SU-DHL-6 (cell line): ENCODE measurements at regions not wholly inside any gene's neighbourhood (a gene's known extent, or its start where the extent isn't known, plus 50 kb on each side); places are given as distances from the start of the nearest gene placed in this dataset.

Experiments
- H2AFZ ChIP-seq: fragments of 200-600 bp; sonication (generic); 2 replicates; pipeline ENCODE4 v1.6.1; 2014; ENCODE audit warnings: low read depth, mild to moderate bottlenecking, moderate library complexity, mixed read lengths, antibody characterized with exemption, low read length; ENCODE audit not compliant: severe bottlenecking
- H3F3A ChIP-seq: fragments of 200-600 bp; shearing (Covaris generic); 2 replicates; pipeline ENCODE4 v1.6.0; 2016; ENCODE audit warnings: antibody characterized with exemption, mild to moderate bottlenecking; ENCODE audit not compliant: insufficient read depth
- H3K27ac ChIP-seq: fragments of 200-600 bp; sonication (generic); 2 replicates; pipeline ENCODE4 v1.5.1; 2016; ENCODE audit warnings: low read depth, mild to moderate bottlenecking, low read length, moderate library complexity, mixed read lengths
- H3K27me3 ChIP-seq: fragments of 200-600 bp; sonication (generic), shearing (Covaris generic); 2 replicates; pipeline ENCODE4 v1.6.0; 2014; ENCODE audit warnings: mild to moderate bottlenecking, low read length
- H3K36me3 ChIP-seq: fragments of 200-600 bp; sonication (generic); 2 replicates; pipeline ENCODE4 v1.6.1; 2014; ENCODE audit warnings: mild to moderate bottlenecking, low read length, mixed read lengths
- H3K4me2 ChIP-seq: fragments of 300-600, 200-600 bp; shearing (Covaris generic), sonication (generic); 2 replicates; pipeline ENCODE4 v1.6.0; 2014; ENCODE audit warnings: low read length, low read depth, mild to moderate bottlenecking; ENCODE audit not compliant: poor library complexity, severe bottlenecking
- H3K4me3 ChIP-seq: fragments of 200-600 bp; sonication (generic); 2 replicates; pipeline ENCODE4 v1.5.1; 2014; ENCODE audit warnings: antibody characterized with exemption, low read length, mild to moderate bottlenecking, mixed read lengths; ENCODE audit not compliant: insufficient read depth, poor library complexity, severe bottlenecking
- H3K79me2 ChIP-seq: fragments of 200-600 bp; sonication (generic); 2 replicates; pipeline ENCODE4 v1.6.1; 2014; ENCODE audit warnings: mild to moderate bottlenecking, low read length, moderate library complexity; ENCODE audit not compliant: insufficient read depth
- H3K9ac ChIP-seq: fragments of 200-600 bp; sonication (generic); 2 replicates; pipeline ENCODE4 v1.7.0; 2014; ENCODE audit warnings: mild to moderate bottlenecking, low read length
- H3K9me2 ChIP-seq: fragments of 200-600 bp; sonication (generic); replicated peaks from 2 replicates; pipeline ENCODE4 v1.6.1; 2014; ENCODE audit warnings: low read length; ENCODE audit not compliant: insufficient read depth
- H3K9me3 ChIP-seq: fragments of 200-600 bp; sonication (generic); 2 replicates; pipeline ENCODE4 v1.6.1; 2014; ENCODE audit warnings: low read length, mixed read lengths; ENCODE audit not compliant: insufficient read depth
- H4K20me1 ChIP-seq: fragments of 200-600 bp; sonication (generic); 2 replicates; pipeline ENCODE4 v1.6.1; 2014; ENCODE audit warnings: low read depth, mild to moderate bottlenecking, antibody characterized with exemption, low read length, moderate library complexity, mixed read lengths
- EZH2phosphoT487 ChIP-seq: fragments of 200-600 bp; sonication (generic), shearing (Covaris generic); conservative IDR thresholded peaks from 2 replicates; pipeline ENCODE4 v1.6.1; 2018; ENCODE audit warnings: mild to moderate bottlenecking, antibody characterized with exemption, low read length, moderate library complexity, mixed read lengths
- TF ChIP-seq, protein P1 (sequence below): fragments of 200-600 bp; sonication (generic); IDR thresholded peaks from one replicate; pipeline ENCODE4 v1.5.1; 2017; ENCODE audit warnings: antibody characterized with exemption, mild to moderate bottlenecking, low read length, moderate library complexity; ENCODE audit not compliant: insufficient read depth, poor library complexity, severe bottlenecking

DNA sequence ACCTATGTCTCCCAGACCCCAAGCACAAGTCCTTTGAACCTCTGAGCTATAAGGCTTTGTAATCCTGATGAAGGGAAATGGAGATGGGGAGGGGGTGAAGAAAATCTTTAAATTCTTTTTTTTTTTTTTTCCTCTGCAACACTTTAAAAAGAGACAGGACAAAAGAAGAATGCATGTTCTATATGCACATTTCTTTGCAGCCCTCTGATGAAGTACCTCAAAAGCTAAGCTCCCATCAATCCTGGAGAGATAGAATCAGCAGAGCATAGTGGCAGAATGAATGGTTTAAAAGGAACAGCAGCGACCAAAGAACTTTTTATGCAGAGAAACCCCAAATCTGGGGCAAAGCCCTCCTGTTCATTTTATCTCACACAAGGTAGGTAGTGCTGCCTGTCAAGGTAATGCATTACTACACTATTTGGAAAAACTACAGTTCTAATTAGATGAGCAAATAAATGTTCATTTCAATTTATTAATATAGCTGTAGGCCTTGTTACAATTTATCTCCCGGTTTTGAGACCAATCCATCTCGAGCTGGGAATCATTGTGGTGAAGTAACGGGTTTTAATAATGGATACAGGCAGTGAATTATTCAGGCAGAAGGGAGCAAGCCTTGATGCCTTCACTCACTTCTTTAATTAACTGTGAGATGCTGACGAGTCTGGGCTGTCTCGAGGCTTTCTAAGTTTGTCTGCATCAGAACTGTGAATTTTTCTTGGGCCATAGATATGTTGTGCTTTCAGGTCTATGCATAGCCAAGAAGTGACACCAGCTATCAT is 173.5 kb upstream of the ZNF608 start:
- TF ChIP-seq, protein P1, sequence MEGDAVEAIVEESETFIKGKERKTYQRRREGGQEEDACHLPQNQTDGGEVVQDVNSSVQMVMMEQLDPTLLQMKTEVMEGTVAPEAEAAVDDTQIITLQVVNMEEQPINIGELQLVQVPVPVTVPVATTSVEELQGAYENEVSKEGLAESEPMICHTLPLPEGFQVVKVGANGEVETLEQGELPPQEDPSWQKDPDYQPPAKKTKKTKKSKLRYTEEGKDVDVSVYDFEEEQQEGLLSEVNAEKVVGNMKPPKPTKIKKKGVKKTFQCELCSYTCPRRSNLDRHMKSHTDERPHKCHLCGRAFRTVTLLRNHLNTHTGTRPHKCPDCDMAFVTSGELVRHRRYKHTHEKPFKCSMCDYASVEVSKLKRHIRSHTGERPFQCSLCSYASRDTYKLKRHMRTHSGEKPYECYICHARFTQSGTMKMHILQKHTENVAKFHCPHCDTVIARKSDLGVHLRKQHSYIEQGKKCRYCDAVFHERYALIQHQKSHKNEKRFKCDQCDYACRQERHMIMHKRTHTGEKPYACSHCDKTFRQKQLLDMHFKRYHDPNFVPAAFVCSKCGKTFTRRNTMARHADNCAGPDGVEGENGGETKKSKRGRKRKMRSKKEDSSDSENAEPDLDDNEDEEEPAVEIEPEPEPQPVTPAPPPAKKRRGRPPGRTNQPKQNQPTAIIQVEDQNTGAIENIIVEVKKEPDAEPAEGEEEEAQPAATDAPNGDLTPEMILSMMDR = no peak
- TF ChIP-seq EZH2phosphoT487 = no peak
- peaks cover 28% of the 10 kb centered on the region for H3F3A ChIP-seq
- no peaks in the 10 kb centered on the region for H3K9me2 ChIP-seq
- H2AFZ ChIP-seq = peak overlapping the region; percentile 86
- no peaks in the 10 kb centered on the region for H3K9me3 ChIP-seq
- H3K27me3 ChIP-seq = no peaks in the 10 kb centered on the region
- peak overlapping the region; percentile 89 for H3K27ac ChIP-seq
- no peaks in the 10 kb centered on the region for H4K20me1 ChIP-seq
- H3K9ac ChIP-seq = peak overlapping the region; percentile 54
- H3K79me2 ChIP-seq = no peaks in the 10 kb centered on the region
- peak overlapping the region; percentile 34 for H3K4me3 ChIP-seq
- H3K4me2 ChIP-seq = peak overlapping the region; percentile 75
- H3K36me3 ChIP-seq = no peaks in the 10 kb centered on the region

DNA sequence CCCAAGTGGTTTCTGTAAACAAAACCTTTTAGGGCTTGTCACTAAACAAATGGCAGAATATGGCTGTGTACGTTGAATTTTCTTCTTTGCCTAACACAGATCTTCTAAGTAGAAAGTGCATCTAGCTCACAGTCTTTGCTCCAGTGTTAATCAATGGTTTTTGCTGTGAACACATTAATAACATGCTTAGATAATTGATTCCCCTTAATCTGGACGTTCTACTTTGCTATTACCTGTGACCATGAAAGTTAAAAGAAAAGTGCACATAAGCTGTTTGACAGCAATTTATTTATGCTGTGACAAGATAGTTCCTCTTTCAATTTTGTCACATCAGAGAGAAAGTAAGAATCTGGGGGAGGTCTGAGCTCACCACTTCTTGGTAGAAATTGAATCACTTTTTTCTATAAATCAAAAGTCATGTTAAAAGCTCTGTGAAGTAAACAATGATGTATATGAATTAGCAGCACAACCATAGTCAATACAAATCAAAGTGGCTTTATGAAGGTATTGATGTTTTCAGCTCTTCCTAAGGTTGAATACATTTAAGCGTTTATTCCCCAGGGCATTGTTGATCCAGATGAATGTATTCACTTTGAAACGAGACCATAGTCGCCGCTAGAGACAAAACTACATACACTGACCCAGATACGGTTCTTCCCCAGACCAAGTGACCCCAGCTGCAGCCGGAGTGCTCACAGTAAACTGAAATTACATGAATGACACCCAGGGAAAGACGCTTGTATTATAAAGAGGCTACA is 174.6 kb upstream of the ZNF608 start:
- H2AFZ ChIP-seq = peak overlapping the region; percentile 77

DNA sequence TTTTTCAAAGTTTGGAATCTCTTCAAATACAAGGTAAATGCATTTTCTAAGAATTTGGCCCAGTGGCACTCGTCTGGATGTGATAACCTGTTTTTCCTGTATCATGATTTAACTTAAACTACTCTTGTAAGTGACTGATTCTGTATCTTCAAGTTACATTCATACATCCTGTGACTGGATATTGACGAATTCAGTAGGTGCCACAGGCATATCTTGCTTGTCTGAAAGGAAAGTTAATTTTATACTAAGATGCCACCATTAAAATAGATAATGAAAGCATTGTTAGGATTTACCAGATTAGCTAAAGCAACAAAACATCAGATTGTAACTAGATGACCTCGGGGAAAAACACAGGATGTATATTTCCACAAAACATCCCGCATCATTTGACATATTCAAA is 175.3 kb upstream of the ZNF608 start:
- Histone ChIP-seq H4K20me1 (no peaks in the 10 kb centered on the region), H3F3A (peaks cover 28% of the 10 kb centered on the region), H3K9me2 (no peaks in the 10 kb centered on the region), H3K27ac (peak overlapping the region; percentile 89), H3K79me2 (no peaks in the 10 kb centered on the region), H2AFZ (peak overlapping the region; percentile 77), H3K27me3 (no peaks in the 10 kb centered on the region), H3K9me3 (no peaks in the 10 kb centered on the region), H3K36me3 (no peaks in the 10 kb centered on the region), H3K4me2 (peak overlapping the region; percentile 75), H3K9ac (peak overlapping the region; percentile 54), H3K4me3 (peak overlapping the region; percentile 41)
- TF ChIP-seq EZH2phosphoT487 = no peak
- TF ChIP-seq, protein P1 = no peak

More for the DNA sequence above, 174.6 kb upstream of the ZNF608 start:
- Histone ChIP-seq H3F3A (peaks cover 28% of the 10 kb centered on the region), H3K27me3 (no peaks in the 10 kb centered on the region), H3K9me2 (no peaks in the 10 kb centered on the region), H3K9ac (peak overlapping the region; percentile 54), H4K20me1 (no peaks in the 10 kb centered on the region), H3K4me3 (peak overlapping the region; percentile 41), H3K27ac (peak overlapping the region; percentile 89), H3K36me3 (no peaks in the 10 kb centered on the region), H3K79me2 (no peaks in the 10 kb centered on the region), H3K4me2 (peak overlapping the region; percentile 75), H3K9me3 (no peaks in the 10 kb centered on the region)
- TF ChIP-seq EZH2phosphoT487 = no peak
- TF ChIP-seq, protein P1 = no peak
